Astrocyte of the spinal cord (primary cell): ENCODE measurements at regions not wholly inside any gene's neighbourhood (a gene's known extent, or its start where the extent isn't known, plus 50 kb on each side); places are given as distances from the start of the nearest gene placed in this dataset.

ENCODE experiments used
- DNase-seq: peaks from one replicate; pipeline ENCODE4 v3.0.0; 2011; ENCODE audit warnings: low read depth, low spot score
- H3K4me3 ChIP-seq: 2 replicates; pipeline ENCODE4 v1.5.1; 2011; ENCODE audit warnings: low read depth, mild to moderate bottlenecking, low read length, moderate library complexity
- in situ Hi-C: cut with HindIII; loops from 2 replicates; pipeline ENCODE4 v1.10.0; 2017; ENCODE audit warnings: low sequenced_read_pairs
- TF ChIP-seq, protein P1 (sequence below): IDR thresholded peaks from 2 replicates; pipeline ENCODE4 v1.5.1; 2012; ENCODE audit warnings: low read depth, mild to moderate bottlenecking, low read length, inconsistent platforms

DNA sequence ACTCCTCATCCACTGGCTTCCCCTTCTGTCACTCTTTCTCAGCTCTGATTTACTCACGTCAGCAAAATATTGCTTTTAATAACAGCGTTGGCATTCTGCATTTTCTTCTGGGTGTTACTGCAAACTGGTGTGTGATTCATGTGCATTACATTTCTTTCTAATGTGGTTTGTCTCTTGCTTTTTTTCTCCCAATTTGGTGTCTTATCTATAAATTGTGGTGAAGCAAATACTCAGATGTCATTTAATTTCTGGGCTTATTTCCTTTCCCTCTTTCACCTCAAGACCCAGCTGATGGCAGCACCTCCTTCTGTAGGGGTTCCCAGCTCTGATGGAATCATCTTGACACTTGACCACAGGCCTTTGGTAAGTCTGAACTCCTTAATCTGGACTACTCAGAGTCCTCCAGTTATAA lies 180.7 kb upstream of the ZNF618 start:
- DNase-seq = no peak
- in situ Hi-C loops = no loop called here
- H3K4me3 ChIP-seq = no peak overlapping the region
- TF ChIP-seq, protein P1, sequence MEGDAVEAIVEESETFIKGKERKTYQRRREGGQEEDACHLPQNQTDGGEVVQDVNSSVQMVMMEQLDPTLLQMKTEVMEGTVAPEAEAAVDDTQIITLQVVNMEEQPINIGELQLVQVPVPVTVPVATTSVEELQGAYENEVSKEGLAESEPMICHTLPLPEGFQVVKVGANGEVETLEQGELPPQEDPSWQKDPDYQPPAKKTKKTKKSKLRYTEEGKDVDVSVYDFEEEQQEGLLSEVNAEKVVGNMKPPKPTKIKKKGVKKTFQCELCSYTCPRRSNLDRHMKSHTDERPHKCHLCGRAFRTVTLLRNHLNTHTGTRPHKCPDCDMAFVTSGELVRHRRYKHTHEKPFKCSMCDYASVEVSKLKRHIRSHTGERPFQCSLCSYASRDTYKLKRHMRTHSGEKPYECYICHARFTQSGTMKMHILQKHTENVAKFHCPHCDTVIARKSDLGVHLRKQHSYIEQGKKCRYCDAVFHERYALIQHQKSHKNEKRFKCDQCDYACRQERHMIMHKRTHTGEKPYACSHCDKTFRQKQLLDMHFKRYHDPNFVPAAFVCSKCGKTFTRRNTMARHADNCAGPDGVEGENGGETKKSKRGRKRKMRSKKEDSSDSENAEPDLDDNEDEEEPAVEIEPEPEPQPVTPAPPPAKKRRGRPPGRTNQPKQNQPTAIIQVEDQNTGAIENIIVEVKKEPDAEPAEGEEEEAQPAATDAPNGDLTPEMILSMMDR = no peak

DNA sequence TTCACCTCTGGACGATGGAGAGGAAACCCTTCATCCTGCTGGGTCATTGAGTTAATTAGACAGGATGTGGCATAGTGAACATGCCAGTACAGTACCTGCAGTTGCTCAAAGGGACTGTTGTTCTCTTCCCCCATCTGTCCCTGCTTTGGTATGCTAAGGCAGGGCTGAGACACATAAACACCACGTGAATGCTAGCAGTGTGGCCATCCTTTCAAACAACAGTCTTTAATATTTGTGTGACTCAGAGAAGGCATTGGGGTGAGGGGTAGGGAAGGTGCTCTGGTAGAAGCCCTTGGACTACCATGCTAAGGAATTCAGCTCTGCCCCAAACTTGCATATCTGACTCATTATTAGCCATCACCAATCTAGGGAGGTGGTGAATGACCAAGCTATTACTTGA lies 180.2 kb upstream of the ZNF618 start:
- H3K4me3 ChIP-seq = no peak overlapping the region
- DNase-seq = no peak
- TF ChIP-seq, protein P1 = no peak
- in situ Hi-C loops = no loop called here

DNA sequence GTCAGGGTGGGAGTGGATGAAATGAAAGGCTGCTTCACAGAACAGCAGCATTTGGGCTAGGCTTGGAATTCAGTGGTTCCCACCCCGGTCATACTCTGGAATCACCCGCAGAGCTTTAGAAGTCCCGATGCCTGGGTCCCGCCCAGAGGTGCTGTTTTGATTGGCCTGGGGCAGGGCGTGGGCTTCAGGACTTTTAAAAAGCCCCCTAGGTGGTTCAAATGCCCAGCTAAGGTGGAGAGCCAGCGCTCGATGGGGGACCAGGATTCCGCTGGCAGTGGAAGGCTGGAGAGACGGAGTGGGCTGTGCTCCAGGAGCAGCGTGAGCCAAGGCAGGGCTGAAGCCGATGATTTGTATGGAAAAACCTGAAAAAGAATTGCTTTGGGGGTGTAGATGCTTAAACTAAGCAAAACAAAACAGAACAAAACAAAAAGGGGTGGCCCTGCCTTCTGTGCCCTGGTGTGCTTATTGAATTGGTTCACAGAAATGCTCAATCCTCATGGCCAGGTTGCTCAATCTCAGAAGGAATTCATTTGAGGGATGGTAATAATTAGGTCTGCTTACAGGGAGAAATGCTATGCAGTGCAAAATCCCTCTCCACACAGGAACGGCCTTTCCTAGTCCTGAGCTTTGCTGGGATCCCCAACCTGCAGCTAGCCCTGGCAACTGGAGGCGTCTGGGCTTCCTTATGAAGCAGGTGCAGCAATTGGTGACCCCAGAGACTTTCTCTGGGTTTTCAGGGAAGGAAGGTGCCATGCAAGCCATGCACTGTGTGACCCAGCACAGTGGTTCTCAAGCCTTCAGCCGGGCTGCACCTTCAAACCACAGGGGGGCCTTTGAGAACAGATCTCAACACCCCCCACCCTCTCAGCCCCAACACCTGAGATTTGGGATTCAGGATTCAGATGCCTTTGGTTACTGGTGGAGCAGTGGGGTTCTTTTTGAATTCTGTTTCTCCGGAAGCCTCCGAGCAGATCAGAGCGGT lies 174.0 kb upstream of the ZNF618 start:
- H3K4me3 ChIP-seq = no peak overlapping the region
- no peak for DNase-seq
- in situ Hi-C loops = no loop called here
- TF ChIP-seq, protein P1 = no peak

DNA sequence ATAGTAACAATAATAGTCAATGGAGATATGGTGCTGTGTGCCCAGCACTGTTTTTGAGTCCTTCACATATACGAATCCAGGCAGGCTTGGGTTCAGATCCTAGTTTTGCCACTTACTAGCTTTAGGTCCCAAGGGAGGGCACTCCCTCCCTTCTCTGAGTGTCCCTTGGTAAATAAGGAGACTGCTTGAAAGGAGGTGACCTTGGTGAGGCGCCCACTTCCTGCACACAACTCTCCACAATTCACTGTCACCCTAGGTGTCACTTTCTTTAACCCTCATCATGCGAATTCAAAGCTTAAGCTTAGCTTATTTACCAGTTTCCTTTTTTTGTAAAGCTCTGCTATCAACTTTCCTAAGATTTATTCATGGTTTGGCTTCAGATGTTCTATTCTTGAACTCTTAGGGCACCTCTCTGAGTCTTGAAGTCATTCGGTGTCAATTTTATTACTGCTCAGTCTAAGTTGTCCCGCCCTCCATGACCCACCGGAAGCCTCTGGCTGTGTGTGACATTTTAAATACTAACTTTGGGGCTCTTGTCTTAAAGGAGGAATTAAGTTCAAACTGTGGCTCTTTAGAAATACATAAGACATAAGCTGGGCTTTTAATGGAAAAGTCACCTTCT lies 170.7 kb upstream of the ZNF618 start:
- TF ChIP-seq, protein P1 = no peak
- in situ Hi-C loops = no loop called here
- DNase-seq = no peak
- H3K4me3 ChIP-seq = no peak overlapping the region

DNA sequence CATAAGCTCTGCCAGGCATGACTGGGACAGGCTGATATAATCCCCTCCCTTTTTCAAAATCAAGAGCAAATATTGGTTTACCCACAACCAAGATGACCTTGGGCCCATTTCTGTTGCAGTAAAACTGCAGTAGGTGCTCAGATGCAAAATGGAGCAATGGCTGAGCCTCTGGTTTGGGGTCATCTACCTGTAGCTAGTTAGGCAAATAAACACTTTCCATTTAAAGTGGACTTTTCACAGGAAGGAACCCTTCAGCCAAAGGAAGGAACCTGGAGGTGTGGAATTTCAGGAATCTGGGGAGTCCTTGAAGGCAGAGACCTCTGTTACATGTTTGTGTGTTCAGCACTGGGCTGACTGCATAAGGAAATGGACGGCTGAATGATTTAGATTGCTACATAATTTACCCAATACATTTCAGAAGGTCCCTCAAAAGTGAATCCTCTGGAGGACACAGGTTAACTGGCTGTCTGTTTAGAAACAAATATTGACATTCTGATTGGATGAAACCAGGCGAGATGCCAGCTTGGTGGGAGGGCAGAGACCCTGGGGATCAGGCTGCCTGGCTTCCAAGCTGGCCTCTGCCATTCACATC lies 170.1 kb upstream of the ZNF618 start:
- in situ Hi-C loops = no loop called here
- TF ChIP-seq, protein P1 = no peak
- H3K4me3 ChIP-seq = no peak overlapping the region
- no peak for DNase-seq

DNA sequence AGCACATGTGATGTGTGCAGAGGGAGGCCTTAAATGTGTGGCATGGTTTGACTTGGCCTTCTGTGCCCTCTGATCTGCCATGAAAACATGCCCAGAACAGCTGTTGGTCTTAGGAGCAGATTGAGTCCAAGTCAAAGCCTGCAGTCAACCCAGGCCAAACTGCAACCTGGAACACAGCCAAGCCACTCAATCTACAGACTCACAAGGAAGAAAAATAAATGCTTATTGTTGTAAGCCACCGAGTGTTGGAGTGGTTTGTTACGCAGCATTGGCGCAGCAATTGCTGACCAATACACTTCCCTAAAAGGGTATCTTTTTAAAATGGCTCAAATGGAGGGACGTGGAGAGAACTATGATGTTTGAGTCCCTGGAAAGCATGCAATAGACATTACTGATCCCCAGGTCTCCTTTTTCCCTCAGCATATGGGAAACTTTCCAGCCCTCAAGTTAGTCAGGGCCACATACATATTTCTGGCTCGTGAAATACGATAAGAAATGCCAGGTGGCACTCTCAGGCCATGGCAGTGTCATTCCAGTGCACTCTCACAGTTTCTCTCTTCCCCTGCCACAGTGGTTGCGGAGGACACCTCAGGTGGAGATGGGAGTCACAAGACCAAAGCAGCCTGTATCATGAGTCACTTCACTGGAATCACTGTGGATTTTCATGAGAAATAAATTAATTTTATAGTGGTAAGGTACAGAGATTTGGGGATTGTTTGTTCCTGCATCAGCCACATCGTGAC lies 168.0 kb upstream of the ZNF618 start:
- in situ Hi-C loops = no loop called here
- no peak overlapping the region for H3K4me3 ChIP-seq
- DNase-seq = no peak
- TF ChIP-seq, protein P1 = no peak
